Liver (tissue), 3 donors: ENCODE measurements at regions not wholly inside any gene's neighbourhood (a gene's known extent, or its start where the extent isn't known, plus 50 kb on each side); places are given as distances from the start of the nearest gene placed in this dataset.

ENCODE experiments used
- EGR1 ChIP-seq, 2 donors: IDR thresholded peaks; 2 replicates each; pipeline ENCODE4 v1.6.1; 2016 to 2018; ENCODE audit warnings: antibody characterized with exemption in 2 of 2, low read depth in 2 of 2
- FOXA1 ChIP-seq: IDR thresholded peaks from 2 replicates; pipeline ENCODE4 v1.6.1; 2016; ENCODE audit warnings: antibody characterized with exemption
- GABPA ChIP-seq, 2 donors: IDR thresholded peaks in 1 of 2; conservative IDR thresholded peaks in 1 of 2; 2 replicates each; pipeline ENCODE4 v1.6.1; 2016; ENCODE audit warnings: antibody characterized with exemption in 2 of 2, mild to moderate bottlenecking in 1 of 2, moderate library complexity in 1 of 2
- JUND ChIP-seq, 2 donors: IDR thresholded peaks; 2 replicates each; pipeline ENCODE4 v1.6.1; 2016; ENCODE audit warnings: antibody characterized with exemption in 2 of 2
- RAD21 ChIP-seq, 2 donors: IDR thresholded peaks; 2 replicates each; pipeline ENCODE4 v1.6.1; 2016; ENCODE audit warnings: antibody characterized with exemption in 2 of 2, mild to moderate bottlenecking in 2 of 2
- SP1 ChIP-seq: IDR thresholded peaks from 2 replicates; pipeline ENCODE4 v1.6.1; 2018; ENCODE audit warnings: antibody characterized with exemption, mild to moderate bottlenecking
- TAF1 ChIP-seq: conservative IDR thresholded peaks from 2 replicates; pipeline ENCODE4 v1.6.1; 2016; ENCODE audit warnings: antibody characterized with exemption, mild to moderate bottlenecking
- YY1 ChIP-seq: IDR thresholded peaks from 2 replicates; pipeline ENCODE4 v1.6.1; 2016; ENCODE audit warnings: antibody characterized with exemption, mild to moderate bottlenecking
- TF ChIP-seq, protein P1 (sequence below): fragments of 150-350 bp; IDR thresholded peaks from 2 replicates; pipeline ENCODE4 v1.5.1; 2017; ENCODE audit warnings: improper control_type of control experiment, low read depth, low read length; ENCODE audit not compliant: missing input control
- TF ChIP-seq, protein P2 (sequence below): IDR thresholded peaks from 2 replicates; pipeline ENCODE4 v1.6.1; 2016; ENCODE audit warnings: antibody characterized with exemption, mild to moderate bottlenecking
- TF ChIP-seq, protein P3 (sequence below): IDR thresholded peaks from 2 replicates; pipeline ENCODE4 v1.6.1; 2016; ENCODE audit warnings: antibody characterized with exemption
- TF ChIP-seq, protein P4 (sequence below): IDR thresholded peaks from 2 replicates; pipeline ENCODE4 v1.6.1; 2016; ENCODE audit warnings: antibody characterized with exemption
- donor health status: healthy.
- donor health status: healthy.

DNA sequence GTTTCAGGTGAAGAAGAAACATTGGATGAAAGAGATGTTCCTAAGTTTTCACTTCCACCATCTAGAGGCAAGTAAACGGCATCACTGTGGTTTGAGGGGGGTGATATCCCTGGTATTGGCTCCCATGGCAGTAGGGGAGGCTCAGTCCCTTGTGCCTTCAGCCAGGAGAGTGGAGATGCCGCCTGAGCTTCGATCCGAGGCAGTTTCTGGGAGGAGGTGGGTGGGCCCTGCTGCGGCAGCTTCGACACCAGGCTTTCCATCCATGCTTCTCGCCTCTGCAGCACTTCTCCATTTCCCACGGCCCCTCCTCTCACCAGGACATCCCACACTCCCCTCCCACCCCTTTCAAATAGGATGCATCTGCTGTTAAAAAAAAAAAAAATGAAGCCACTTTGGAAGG lies 258.3 kb downstream of the GADD45G start:
- TF ChIP-seq JUND (IDR thresholded peaks at IDR 0.05) = no peak
- TF ChIP-seq, protein P1, sequence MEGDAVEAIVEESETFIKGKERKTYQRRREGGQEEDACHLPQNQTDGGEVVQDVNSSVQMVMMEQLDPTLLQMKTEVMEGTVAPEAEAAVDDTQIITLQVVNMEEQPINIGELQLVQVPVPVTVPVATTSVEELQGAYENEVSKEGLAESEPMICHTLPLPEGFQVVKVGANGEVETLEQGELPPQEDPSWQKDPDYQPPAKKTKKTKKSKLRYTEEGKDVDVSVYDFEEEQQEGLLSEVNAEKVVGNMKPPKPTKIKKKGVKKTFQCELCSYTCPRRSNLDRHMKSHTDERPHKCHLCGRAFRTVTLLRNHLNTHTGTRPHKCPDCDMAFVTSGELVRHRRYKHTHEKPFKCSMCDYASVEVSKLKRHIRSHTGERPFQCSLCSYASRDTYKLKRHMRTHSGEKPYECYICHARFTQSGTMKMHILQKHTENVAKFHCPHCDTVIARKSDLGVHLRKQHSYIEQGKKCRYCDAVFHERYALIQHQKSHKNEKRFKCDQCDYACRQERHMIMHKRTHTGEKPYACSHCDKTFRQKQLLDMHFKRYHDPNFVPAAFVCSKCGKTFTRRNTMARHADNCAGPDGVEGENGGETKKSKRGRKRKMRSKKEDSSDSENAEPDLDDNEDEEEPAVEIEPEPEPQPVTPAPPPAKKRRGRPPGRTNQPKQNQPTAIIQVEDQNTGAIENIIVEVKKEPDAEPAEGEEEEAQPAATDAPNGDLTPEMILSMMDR = no peak
- TF ChIP-seq RAD21 (IDR thresholded peaks at IDR 0.05) = no peak
- TF ChIP-seq, protein P2, sequence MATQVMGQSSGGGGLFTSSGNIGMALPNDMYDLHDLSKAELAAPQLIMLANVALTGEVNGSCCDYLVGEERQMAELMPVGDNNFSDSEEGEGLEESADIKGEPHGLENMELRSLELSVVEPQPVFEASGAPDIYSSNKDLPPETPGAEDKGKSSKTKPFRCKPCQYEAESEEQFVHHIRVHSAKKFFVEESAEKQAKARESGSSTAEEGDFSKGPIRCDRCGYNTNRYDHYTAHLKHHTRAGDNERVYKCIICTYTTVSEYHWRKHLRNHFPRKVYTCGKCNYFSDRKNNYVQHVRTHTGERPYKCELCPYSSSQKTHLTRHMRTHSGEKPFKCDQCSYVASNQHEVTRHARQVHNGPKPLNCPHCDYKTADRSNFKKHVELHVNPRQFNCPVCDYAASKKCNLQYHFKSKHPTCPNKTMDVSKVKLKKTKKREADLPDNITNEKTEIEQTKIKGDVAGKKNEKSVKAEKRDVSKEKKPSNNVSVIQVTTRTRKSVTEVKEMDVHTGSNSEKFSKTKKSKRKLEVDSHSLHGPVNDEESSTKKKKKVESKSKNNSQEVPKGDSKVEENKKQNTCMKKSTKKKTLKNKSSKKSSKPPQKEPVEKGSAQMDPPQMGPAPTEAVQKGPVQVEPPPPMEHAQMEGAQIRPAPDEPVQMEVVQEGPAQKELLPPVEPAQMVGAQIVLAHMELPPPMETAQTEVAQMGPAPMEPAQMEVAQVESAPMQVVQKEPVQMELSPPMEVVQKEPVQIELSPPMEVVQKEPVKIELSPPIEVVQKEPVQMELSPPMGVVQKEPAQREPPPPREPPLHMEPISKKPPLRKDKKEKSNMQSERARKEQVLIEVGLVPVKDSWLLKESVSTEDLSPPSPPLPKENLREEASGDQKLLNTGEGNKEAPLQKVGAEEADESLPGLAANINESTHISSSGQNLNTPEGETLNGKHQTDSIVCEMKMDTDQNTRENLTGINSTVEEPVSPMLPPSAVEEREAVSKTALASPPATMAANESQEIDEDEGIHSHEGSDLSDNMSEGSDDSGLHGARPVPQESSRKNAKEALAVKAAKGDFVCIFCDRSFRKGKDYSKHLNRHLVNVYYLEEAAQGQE = no peak
- TF ChIP-seq, protein P3, sequence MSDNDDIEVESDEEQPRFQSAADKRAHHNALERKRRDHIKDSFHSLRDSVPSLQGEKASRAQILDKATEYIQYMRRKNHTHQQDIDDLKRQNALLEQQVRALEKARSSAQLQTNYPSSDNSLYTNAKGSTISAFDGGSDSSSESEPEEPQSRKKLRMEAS = no peak
- no peak for TF ChIP-seq EGR1 (IDR thresholded peaks at IDR 0.05; ENCODE audit: low read depth in 2 of 2)
- no peak for TF ChIP-seq YY1
- TF ChIP-seq TAF1 = no peak
- no peak for TF ChIP-seq GABPA (IDR thresholded peaks at IDR 0.05 in 1 of 2, conservative IDR thresholded peaks at IDR 0.05 in 1 of 2)
- TF ChIP-seq, protein P4, sequence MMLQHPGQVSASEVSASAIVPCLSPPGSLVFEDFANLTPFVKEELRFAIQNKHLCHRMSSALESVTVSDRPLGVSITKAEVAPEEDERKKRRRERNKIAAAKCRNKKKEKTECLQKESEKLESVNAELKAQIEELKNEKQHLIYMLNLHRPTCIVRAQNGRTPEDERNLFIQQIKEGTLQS = no peak
- no peak for TF ChIP-seq FOXA1
- no peak for TF ChIP-seq SP1
